Endodermal cell (in vitro differentiated cells): ENCODE measurements at regions not wholly inside any gene's neighbourhood (a gene's known extent, or its start where the extent isn't known, plus 50 kb on each side); places are given as distances from the start of the nearest gene placed in this dataset.

ENCODE experiments used
- DNase-seq: peaks from one replicate; pipeline ENCODE4 v3.0.0-alpha.2; 2017
- H3K27ac ChIP-seq: 2 replicates; pipeline ENCODE4 v1.5.1; 2013; ENCODE audit warnings: mild to moderate bottlenecking, low read depth, low read length, moderate library complexity
- H3K27me3 ChIP-seq: 2 replicates; pipeline ENCODE4 v1.6.1; 2013; ENCODE audit warnings: mild to moderate bottlenecking, low read length, moderate library complexity; ENCODE audit not compliant: insufficient read depth, control insufficient read depth, poor library complexity, severe bottlenecking
- H3K36me3 ChIP-seq: 2 replicates; pipeline ENCODE4 v1.7.0; 2013; ENCODE audit warnings: mild to moderate bottlenecking, low read length, moderate library complexity; ENCODE audit not compliant: control insufficient read depth, insufficient read depth
- H3K4me1 ChIP-seq: one replicate; pipeline ENCODE4 v1.7.0; 2013; ENCODE audit warnings: low read length; ENCODE audit not compliant: control insufficient read depth, insufficient read depth
- H3K4me3 ChIP-seq: 2 replicates; pipeline ENCODE4 v1.5.1; 2013; ENCODE audit warnings: mild to moderate bottlenecking, low read length, moderate library complexity
- H3K9ac ChIP-seq: 2 replicates; pipeline ENCODE4 v1.6.1; 2013; ENCODE audit warnings: mild to moderate bottlenecking, low read length, moderate library complexity; ENCODE audit not compliant: poor library complexity, severe bottlenecking; ENCODE audit errors: extremely low read depth
- H3K9me3 ChIP-seq: 2 replicates; pipeline ENCODE4 v1.6.1; 2013; ENCODE audit warnings: mild to moderate bottlenecking, low read length, moderate library complexity; ENCODE audit not compliant: control insufficient read depth
- H3K27ac Mint-ChIP-seq: 2 replicates; pipeline ENCODE4 v1.8.0; 2020; ENCODE audit warnings: mixed read lengths
- H3K27me3 Mint-ChIP-seq: 2 replicates; pipeline ENCODE4 v1.8.0; 2021; ENCODE audit warnings: mild to moderate bottlenecking, mixed read lengths; ENCODE audit not compliant: insufficient read depth
- H3K36me3 Mint-ChIP-seq: 2 replicates; pipeline ENCODE4 v1.8.0; 2020; ENCODE audit warnings: low read depth, mixed read lengths
- H3K4me1 Mint-ChIP-seq: 2 replicates; pipeline ENCODE4 v1.8.0; 2020; ENCODE audit warnings: mixed read lengths
- H3K4me3 Mint-ChIP-seq: 2 replicates; pipeline ENCODE4 v1.8.0; 2020; ENCODE audit warnings: mild to moderate bottlenecking, moderate library complexity, mixed read lengths
- H3K9me3 Mint-ChIP-seq: 2 replicates; pipeline ENCODE4 v1.8.0; 2020; ENCODE audit warnings: mild to moderate bottlenecking, mixed read lengths
- WGBS, 2 experiments: methylation state at CpG; one replicate each; pipeline versions ENCODE4 v1.1.5 to v1.1.7; 2013; ENCODE audit warnings: missing lambda C conversion rate in 2 of 2, mixed read lengths in 1 of 2; ENCODE audit not compliant: insufficient coverage in 1 of 2, insufficient read length in 1 of 2; 5-methylcytosine and 5-hydroxymethylcytosine counted together
- TF ChIP-seq, protein P1 (sequence below): fragments of 200-600 bp; sonication (generic); conservative IDR thresholded peaks from 2 replicates; pipeline ENCODE4 v1.5.0; 2021; ENCODE audit warnings: antibody characterized with exemption, mild to moderate bottlenecking

GRCh38 chr4:1543976-1544375, 137.7 kb upstream of the NKX1-1 start:
- Histone ChIP-seq H3K9me3 (no peaks in the 10 kb centered on the region), H3K4me3 (no peak overlapping the region), H3K27me3 (no peaks in the 10 kb centered on the region), H3K36me3 (no peaks in the 10 kb centered on the region), H3K27ac (no peak overlapping the region), H3K4me1 (peaks cover 2% of the 10 kb centered on the region), H3K9ac (no peak overlapping the region)
- H3K27ac Mint-ChIP-seq, result no peak overlapping the region
- TF ChIP-seq, protein P1, sequence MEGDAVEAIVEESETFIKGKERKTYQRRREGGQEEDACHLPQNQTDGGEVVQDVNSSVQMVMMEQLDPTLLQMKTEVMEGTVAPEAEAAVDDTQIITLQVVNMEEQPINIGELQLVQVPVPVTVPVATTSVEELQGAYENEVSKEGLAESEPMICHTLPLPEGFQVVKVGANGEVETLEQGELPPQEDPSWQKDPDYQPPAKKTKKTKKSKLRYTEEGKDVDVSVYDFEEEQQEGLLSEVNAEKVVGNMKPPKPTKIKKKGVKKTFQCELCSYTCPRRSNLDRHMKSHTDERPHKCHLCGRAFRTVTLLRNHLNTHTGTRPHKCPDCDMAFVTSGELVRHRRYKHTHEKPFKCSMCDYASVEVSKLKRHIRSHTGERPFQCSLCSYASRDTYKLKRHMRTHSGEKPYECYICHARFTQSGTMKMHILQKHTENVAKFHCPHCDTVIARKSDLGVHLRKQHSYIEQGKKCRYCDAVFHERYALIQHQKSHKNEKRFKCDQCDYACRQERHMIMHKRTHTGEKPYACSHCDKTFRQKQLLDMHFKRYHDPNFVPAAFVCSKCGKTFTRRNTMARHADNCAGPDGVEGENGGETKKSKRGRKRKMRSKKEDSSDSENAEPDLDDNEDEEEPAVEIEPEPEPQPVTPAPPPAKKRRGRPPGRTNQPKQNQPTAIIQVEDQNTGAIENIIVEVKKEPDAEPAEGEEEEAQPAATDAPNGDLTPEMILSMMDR, result no peak
- no peaks in the 10 kb centered on the region for H3K9me3 Mint-ChIP-seq
- H3K4me1 Mint-ChIP-seq, result peaks cover under 1% of the 10 kb centered on the region
- DNase-seq, result no peak
- H3K27me3 Mint-ChIP-seq, result peaks cover 4% of the 10 kb centered on the region
- WGBS, 2 experiments, result 87 to 88% methylated on average over 6 to 11 of the region's 11 CpGs
- no peak overlapping the region for H3K4me3 Mint-ChIP-seq
- H3K36me3 Mint-ChIP-seq, result no peaks in the 10 kb centered on the region

- Histone ChIP-seq H3K36me3 (no peaks in the 10 kb centered on the region), H3K27me3 (no peaks in the 10 kb centered on the region), H3K4me3 (no peak overlapping the region), H3K9me3 (no peaks in the 10 kb centered on the region), H3K9ac (no peak overlapping the region), H3K27ac (no peak overlapping the region), H3K4me1 (peaks cover 5% of the 10 kb centered on the region)
- H3K27me3 Mint-ChIP-seq, result peaks cover 2% of the 10 kb centered on the region
- DNase-seq, result no peak
- peaks cover 2% of the 10 kb centered on the region for H3K4me1 Mint-ChIP-seq
- no peaks in the 10 kb centered on the region for H3K9me3 Mint-ChIP-seq
- 93% methylated on average over 5 to 8 of the region's 8 CpGs for WGBS, 2 experiments
- no peak overlapping the region for H3K27ac Mint-ChIP-seq
- H3K36me3 Mint-ChIP-seq, result no peaks in the 10 kb centered on the region
- TF ChIP-seq, protein P1, result no peak
- H3K4me3 Mint-ChIP-seq, result no peak overlapping the region
Observed at GRCh38 chr4:1543561-1543960, 137.3 kb upstream of the NKX1-1 start.

DNA sequence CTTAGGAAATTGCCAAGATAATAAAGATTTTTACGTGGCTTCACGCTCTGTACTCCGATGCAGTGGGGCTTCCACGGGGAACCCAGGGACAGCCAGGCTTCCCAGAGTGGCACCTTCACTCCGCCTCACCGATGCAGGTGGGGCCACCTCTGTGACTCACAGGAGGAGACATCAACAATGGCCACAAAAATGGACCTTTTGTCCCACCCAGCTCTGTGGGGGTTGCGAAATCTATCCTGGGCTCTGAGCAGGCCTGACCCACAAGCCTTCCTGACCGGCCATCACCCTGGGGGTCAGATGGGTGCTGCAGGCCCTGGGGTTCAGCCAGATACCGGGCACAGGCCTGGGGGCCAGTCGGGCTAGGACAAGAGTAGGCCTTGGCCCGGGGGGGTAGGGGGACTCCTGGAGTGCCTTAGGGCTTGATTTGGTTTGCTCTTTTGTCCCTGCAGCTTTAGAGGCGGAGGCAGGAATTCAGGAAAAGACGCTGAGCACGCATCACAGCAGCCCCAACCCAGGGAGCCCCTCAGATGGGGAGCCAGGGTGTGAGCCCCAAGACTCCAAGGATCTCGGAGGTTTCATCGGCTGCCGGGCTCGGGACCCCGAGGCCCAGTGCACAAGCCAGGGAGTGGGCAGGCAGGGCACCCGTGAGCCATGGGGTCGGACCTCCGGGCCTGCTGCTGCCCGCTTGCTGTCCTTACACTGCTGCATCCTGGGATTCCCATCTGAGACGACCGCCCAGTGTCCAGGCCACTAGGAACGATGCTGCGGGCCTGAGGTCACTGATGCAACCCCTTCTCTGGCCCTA, 136.5 kb upstream of the NKX1-1 start:
- no peaks in the 10 kb centered on the region for H3K36me3 Mint-ChIP-seq
- H3K9me3 Mint-ChIP-seq, result no peaks in the 10 kb centered on the region
- Histone ChIP-seq H3K4me1 (peaks cover 5% of the 10 kb centered on the region), H3K27me3 (no peaks in the 10 kb centered on the region), H3K27ac (no peak overlapping the region), H3K9ac (no peak overlapping the region), H3K4me3 (no peak overlapping the region), H3K9me3 (no peaks in the 10 kb centered on the region), H3K36me3 (no peaks in the 10 kb centered on the region)
- H3K27me3 Mint-ChIP-seq, result peaks cover 2% of the 10 kb centered on the region
- WGBS, 2 experiments, result 84 to 86% methylated on average over 24 to 27 of the region's 27 CpGs
- H3K27ac Mint-ChIP-seq, result no peak overlapping the region
- TF ChIP-seq, protein P1, result no peak
- no peak overlapping the region for H3K4me3 Mint-ChIP-seq
- H3K4me1 Mint-ChIP-seq, result peaks cover 2% of the 10 kb centered on the region
- DNase-seq, result no peak
